ENCODE measurements at regions not wholly inside any gene's neighbourhood (a gene's known extent, or its start where the extent isn't known, plus 50 kb on each side); places are given as distances from the start of the nearest gene placed in this dataset.

DNA sequence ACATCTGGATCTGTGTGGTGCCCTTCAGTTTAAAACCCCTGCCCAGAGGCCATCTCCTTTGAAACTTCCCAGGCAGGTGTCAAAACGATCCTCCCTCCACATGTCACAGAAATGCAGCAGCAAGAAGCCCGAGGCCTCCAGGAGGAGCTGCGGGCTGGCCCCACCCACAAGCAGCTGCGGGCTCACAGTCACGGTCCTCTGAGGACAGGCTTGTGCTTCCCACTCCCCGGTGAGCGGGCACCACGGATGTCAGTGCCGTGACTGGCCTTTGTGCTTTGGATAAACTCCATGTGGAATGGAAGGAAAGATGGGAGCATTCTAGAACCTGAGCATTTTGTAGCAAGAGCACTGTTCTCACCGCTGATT, 65.8 kb downstream of the SIK1 start:
- Mint-ChIP-seq H3K9me3 (no peaks in the 10 kb centered on the region), H3K36me3 (ENCODE audit: low read depth) (no peaks in the 10 kb centered on the region), H3K27ac (peak overlapping the region; percentile 18 to 68 (median 60)), H3K4me1 (peaks cover 55% of the 10 kb centered on the region), H3K27me3 (ENCODE audit: low read depth) (peaks cover 38% of the 10 kb centered on the region), H3K4me3 (peak overlapping the region in 2 of 3 experiments; percentile 27 to 43)
- TF ChIP-seq, protein P1, sequence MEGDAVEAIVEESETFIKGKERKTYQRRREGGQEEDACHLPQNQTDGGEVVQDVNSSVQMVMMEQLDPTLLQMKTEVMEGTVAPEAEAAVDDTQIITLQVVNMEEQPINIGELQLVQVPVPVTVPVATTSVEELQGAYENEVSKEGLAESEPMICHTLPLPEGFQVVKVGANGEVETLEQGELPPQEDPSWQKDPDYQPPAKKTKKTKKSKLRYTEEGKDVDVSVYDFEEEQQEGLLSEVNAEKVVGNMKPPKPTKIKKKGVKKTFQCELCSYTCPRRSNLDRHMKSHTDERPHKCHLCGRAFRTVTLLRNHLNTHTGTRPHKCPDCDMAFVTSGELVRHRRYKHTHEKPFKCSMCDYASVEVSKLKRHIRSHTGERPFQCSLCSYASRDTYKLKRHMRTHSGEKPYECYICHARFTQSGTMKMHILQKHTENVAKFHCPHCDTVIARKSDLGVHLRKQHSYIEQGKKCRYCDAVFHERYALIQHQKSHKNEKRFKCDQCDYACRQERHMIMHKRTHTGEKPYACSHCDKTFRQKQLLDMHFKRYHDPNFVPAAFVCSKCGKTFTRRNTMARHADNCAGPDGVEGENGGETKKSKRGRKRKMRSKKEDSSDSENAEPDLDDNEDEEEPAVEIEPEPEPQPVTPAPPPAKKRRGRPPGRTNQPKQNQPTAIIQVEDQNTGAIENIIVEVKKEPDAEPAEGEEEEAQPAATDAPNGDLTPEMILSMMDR (IDR thresholded peaks at IDR 0.05; ENCODE audit: unreplicated experiment in 3 of 3), result no peak

DNA sequence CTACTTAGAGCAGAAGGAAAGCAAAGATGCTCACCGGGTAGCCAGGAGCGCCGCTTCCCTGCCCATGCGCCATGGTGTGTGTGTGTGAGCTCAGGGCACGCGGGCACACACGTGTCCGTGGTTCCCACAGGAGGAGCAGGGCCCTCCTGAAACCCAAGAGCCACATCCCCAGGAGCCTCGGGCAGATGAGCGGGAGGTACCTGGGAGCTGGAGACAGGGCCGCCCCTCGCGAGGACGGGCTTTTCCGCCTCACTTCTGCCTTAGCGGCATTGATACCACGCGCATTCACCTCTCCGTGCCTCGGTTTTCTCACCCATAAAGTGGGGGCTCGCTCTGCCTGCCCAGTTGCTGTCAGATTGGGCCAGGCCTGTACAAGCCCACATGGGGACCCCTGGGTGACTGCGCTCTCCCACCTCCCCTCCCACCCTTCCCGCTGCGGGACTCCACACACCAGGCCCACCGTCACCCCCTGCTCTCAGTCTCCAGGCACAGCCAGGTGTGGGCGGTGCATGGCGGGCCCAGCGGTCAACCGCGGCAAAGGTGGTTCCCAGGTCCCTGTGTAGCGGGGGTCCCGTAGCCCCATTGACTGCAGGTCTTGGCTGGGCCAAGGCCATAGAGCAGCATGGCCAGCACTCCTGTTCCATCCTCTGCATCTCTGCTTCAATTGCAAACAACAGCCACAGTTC, 66.3 kb downstream of the SIK1 start:
- H3K36me3 Mint-ChIP-seq (ENCODE audit: low read depth), result no peaks in the 10 kb centered on the region
- H3K4me1 Mint-ChIP-seq, result peaks cover 50% of the 10 kb centered on the region
- no peak overlapping the region for H3K4me3 Mint-ChIP-seq
- peak overlapping the region; percentile 18 to 68 (median 60) for H3K27ac Mint-ChIP-seq
- TF ChIP-seq, protein P1 (IDR thresholded peaks at IDR 0.05; ENCODE audit: unreplicated experiment in 3 of 3), result no peak
- H3K27me3 Mint-ChIP-seq (ENCODE audit: low read depth), result peaks cover 33% of the 10 kb centered on the region
- no peaks in the 10 kb centered on the region for H3K9me3 Mint-ChIP-seq

DNA sequence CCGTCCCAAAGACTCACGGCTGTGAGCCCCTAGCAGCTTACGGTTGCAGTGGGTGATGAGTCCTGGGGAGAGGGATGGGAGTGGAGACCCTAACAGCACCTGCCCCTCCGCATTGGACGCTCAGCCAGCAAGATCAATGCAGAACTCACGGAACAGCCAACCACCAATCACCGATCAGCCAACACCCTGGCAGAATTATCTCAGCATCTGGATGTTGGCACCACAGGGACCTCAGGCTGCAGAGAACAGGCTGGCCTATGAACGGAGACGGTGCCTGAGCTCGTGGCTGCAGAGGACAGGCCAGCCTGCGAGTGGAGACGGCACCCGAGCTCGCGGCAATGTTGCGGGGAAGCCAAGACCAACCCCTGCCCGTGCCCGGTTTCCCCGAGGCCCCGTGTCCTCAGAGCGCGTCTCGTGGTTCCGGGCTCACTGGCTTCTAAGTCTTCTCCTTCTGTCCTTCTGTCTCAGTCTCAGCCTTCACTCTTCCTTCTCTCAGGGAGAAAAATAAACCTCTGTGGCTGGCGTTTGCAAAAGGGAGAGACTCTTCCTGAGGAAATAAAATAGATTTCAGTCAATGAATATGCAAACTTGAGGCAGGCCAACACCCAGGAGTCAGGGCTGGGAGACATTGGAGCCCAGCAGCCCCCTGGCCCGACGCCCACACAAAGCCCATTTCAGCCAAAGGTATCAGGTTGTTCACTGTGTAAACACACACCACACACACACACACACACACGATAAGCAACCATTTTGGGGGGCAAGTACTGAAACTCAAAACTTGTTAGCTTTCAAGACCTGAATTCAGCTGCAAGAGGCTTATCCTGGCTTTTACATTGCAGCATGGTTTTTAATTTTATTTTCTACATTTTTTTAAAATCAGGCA, 67.8 kb downstream of the SIK1 start:
- TF ChIP-seq, protein P1 (IDR thresholded peaks at IDR 0.05; ENCODE audit: unreplicated experiment in 3 of 3), result no peak
- peaks cover 52% of the 10 kb centered on the region for H3K4me1 Mint-ChIP-seq
- peaks cover 38% of the 10 kb centered on the region for H3K27me3 Mint-ChIP-seq (ENCODE audit: low read depth)
- H3K9me3 Mint-ChIP-seq, result no peaks in the 10 kb centered on the region
- no peaks in the 10 kb centered on the region for H3K36me3 Mint-ChIP-seq (ENCODE audit: low read depth)
- H3K4me3 Mint-ChIP-seq, result peak overlapping the region in 1 of 3 experiments; percentile 14
- peak overlapping the region in 2 of 3 experiments; percentile 38 to 46 for H3K27ac Mint-ChIP-seq

DNA sequence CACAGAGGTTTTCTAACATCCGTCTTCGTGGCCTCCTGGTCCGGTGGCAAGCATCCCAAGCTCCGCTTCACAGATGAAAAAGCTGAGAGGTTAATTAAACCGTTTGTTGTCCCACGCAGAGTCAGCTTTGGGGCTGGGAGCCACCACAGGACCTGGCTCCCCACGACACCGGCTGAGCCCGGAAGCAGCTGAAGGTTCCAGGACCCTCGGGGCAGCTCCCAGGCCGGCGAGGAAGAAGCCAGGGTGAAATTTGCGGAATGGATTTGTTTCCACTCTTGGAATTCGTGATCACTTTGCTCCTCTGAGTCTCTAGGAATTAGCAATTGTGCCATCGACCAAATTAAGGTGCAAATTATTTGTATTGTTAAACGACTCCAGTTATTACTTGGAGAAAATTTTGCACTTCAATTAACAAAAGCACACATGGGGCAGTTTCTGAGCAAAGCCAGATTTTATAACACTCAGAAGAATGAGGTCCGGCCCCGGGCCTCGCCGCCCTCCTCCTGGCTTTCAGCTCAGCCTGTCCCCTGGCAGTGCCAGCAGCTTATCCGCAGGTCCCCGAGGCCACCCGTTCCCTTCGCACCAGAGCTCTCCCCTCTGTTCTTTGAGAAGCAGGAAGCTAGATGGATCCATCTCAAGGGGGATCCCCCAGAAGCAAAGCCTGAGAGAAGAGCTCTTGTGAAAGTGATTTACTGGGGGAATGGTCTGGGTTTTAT, 69.1 kb downstream of the SIK1 start:
- Mint-ChIP-seq H3K36me3 (ENCODE audit: low read depth) (no peaks in the 10 kb centered on the region), H3K27me3 (ENCODE audit: low read depth) (peaks cover 37% of the 10 kb centered on the region), H3K4me1 (peaks cover 55% of the 10 kb centered on the region), H3K4me3 (no peak overlapping the region), H3K27ac (peak overlapping the region in 1 of 3 experiments; percentile 49), H3K9me3 (no peaks in the 10 kb centered on the region)
- TF ChIP-seq, protein P1 (IDR thresholded peaks at IDR 0.05; ENCODE audit: unreplicated experiment in 3 of 3), result no peak

DNA sequence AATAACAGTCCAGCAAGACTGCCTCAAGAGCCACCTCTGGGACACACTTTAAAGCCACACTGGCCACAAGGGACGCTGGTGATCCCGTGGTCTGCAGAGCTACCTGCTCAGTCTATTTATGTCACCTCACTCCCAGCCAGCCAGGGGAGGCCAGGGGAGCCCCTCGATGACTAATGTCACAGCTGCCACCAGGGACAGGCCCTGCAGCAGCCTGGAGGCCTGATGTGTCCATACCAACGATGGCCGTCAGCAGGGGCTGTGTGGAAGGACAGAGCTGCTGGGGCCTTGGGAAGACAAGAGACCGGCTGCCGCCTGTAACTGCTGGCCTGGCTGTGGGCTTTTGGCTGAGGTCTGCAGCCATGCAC, 71.0 kb downstream of the SIK1 start:
- peaks cover 51% of the 10 kb centered on the region for H3K4me1 Mint-ChIP-seq
- H3K4me3 Mint-ChIP-seq, result no peak overlapping the region
- TF ChIP-seq, protein P1 (IDR thresholded peaks at IDR 0.05; ENCODE audit: unreplicated experiment in 3 of 3), result no peak
- no peak overlapping the region for H3K27ac Mint-ChIP-seq
- H3K9me3 Mint-ChIP-seq, result no peaks in the 10 kb centered on the region
- peaks cover 30% of the 10 kb centered on the region for H3K27me3 Mint-ChIP-seq (ENCODE audit: low read depth)
- no peaks in the 10 kb centered on the region for H3K36me3 Mint-ChIP-seq (ENCODE audit: low read depth)
